ENCODE measurements at regions not wholly inside any gene's neighbourhood (a gene's known extent, or its start where the extent isn't known, plus 50 kb on each side); places are given as distances from the start of the nearest gene placed in this dataset.

DNA sequence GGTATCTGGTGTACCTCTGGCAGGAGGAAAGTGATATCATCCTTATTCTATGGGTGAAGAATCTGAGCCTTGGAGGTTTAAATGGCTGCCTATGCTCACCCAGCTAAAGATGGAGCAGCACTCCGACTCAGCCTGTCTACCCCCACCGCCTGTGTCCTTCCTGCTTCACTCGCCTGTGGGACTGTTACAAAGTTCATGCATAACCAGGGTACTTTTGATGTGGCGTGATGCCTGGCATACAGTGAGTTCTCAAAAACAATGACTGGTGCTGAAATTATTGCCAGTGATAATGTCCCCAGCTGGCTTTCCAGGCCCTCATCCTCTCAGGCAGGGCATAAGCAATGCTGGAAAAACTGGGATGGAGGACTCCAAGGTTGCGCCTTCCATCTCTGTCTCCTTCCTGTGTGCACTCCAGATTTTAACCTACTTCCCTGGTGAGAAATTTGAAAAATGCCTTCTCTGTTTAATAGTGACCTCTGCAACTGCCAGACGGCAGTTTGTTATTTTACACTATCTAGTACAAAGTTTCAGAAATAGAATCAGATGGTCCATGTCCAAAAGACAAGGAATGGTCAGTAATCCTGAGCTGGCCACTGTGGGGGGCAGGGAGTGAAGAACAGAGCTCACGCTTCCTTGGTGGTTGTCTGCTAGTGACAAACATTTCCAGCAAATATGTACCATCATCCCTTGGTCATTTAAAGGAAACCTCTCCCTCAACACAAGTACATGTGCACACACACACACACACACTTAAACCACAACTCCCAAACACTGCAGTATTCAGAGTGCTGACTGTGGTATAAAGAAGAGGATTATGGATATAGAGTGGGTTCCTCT is 86.5 kb upstream of the NMNAT3 start:
- H3K27ac ChIP-seq (ENCODE audit: extremely low read length, insufficient read depth, low read length) = no peak overlapping the region
- H4K20me1 ChIP-seq (ENCODE audit: insufficient read depth, low read length) = no peaks in the 10 kb centered on the region
- no peak overlapping the region for H2AFZ ChIP-seq (ENCODE audit: low read length)
- WGBS (ENCODE audit: low lambda C conversion rate) = 22% methylated on average over 7 of the region's 7 CpGs
- no peak overlapping the region for H3K4me3 ChIP-seq (replicated peaks in 1 of 3; ENCODE audit: insufficient read depth in 1 of 3, low read depth in 2 of 3, low read length in 3 of 3)
- intact Hi-C loops (cut with micrococcal nuclease; ENCODE audit: unreplicated experiment) (no loop called here), in situ Hi-C loops (cut with HindIII; ENCODE audit: extremely low pct_ligation_motif_present, low pct_unique_long_range_greater_than_20kb) (no loop called here)
- ATAC-seq (no peak), DNase-seq (ENCODE audit: low spot score) (no peak), FAIRE-seq (no peak)
- BruUV-seq (replicated peaks) = no TSS peak
- H3K4me1 ChIP-seq (ENCODE audit: insufficient read depth, low read length) = no peaks in the 10 kb centered on the region
- POLR2A ChIA-PET = no interaction called here
- no peak overlapping the region for H3K4me2 ChIP-seq (ENCODE audit: low read depth, low read length)
- CTCF ChIA-PET (ENCODE audit: low intra/inter-chr PET ratio, low total read pairs) = no interaction called here
- H3K79me2 ChIP-seq (ENCODE audit: insufficient read depth, low read length) = no peaks in the 10 kb centered on the region
- 0 out of 5 replicates have a peak, but pooled peaks cover 0 to 3% of the 10 kb centered on the region in 2 experiments for H3K27me3 ChIP-seq (ENCODE audit: control insufficient read depth in 1 of 2, insufficient read depth in 2 of 2, low read length in 2 of 2)
- no peak overlapping the region for H3K9ac ChIP-seq (ENCODE audit: insufficient read depth, low read depth, low read length)
- H3K9me3 ChIP-seq (ENCODE audit: low read length) = no peaks in the 10 kb centered on the region
- H3K36me3 ChIP-seq (replicated peaks in 1 of 2; ENCODE audit: control insufficient read depth in 1 of 2, insufficient read depth in 2 of 2, low read length in 2 of 2) = no peaks in the 10 kb centered on the region
- TF ChIP-seq ZNF616 (CRISPR knock-in tag; IDR thresholded peaks at IDR 0.05; ENCODE audit: low read depth) (no peak), ZNF629 (CRISPR knock-in tag; conservative IDR thresholded peaks at IDR 0.05) (no peak), CBX1 (IDR thresholded peaks at IDR 0.05; ENCODE audit: low read depth) (no peak), NR3C1 (CRISPR knock-in tag; IDR thresholded peaks at IDR 0.05) (no peak), SMAD3 (CRISPR knock-in tag; IDR thresholded peaks at IDR 0.05) (no peak), GABPB1 (CRISPR knock-in tag; IDR thresholded peaks at IDR 0.05) (no peak)
- TF ChIP-seq, protein P1, sequence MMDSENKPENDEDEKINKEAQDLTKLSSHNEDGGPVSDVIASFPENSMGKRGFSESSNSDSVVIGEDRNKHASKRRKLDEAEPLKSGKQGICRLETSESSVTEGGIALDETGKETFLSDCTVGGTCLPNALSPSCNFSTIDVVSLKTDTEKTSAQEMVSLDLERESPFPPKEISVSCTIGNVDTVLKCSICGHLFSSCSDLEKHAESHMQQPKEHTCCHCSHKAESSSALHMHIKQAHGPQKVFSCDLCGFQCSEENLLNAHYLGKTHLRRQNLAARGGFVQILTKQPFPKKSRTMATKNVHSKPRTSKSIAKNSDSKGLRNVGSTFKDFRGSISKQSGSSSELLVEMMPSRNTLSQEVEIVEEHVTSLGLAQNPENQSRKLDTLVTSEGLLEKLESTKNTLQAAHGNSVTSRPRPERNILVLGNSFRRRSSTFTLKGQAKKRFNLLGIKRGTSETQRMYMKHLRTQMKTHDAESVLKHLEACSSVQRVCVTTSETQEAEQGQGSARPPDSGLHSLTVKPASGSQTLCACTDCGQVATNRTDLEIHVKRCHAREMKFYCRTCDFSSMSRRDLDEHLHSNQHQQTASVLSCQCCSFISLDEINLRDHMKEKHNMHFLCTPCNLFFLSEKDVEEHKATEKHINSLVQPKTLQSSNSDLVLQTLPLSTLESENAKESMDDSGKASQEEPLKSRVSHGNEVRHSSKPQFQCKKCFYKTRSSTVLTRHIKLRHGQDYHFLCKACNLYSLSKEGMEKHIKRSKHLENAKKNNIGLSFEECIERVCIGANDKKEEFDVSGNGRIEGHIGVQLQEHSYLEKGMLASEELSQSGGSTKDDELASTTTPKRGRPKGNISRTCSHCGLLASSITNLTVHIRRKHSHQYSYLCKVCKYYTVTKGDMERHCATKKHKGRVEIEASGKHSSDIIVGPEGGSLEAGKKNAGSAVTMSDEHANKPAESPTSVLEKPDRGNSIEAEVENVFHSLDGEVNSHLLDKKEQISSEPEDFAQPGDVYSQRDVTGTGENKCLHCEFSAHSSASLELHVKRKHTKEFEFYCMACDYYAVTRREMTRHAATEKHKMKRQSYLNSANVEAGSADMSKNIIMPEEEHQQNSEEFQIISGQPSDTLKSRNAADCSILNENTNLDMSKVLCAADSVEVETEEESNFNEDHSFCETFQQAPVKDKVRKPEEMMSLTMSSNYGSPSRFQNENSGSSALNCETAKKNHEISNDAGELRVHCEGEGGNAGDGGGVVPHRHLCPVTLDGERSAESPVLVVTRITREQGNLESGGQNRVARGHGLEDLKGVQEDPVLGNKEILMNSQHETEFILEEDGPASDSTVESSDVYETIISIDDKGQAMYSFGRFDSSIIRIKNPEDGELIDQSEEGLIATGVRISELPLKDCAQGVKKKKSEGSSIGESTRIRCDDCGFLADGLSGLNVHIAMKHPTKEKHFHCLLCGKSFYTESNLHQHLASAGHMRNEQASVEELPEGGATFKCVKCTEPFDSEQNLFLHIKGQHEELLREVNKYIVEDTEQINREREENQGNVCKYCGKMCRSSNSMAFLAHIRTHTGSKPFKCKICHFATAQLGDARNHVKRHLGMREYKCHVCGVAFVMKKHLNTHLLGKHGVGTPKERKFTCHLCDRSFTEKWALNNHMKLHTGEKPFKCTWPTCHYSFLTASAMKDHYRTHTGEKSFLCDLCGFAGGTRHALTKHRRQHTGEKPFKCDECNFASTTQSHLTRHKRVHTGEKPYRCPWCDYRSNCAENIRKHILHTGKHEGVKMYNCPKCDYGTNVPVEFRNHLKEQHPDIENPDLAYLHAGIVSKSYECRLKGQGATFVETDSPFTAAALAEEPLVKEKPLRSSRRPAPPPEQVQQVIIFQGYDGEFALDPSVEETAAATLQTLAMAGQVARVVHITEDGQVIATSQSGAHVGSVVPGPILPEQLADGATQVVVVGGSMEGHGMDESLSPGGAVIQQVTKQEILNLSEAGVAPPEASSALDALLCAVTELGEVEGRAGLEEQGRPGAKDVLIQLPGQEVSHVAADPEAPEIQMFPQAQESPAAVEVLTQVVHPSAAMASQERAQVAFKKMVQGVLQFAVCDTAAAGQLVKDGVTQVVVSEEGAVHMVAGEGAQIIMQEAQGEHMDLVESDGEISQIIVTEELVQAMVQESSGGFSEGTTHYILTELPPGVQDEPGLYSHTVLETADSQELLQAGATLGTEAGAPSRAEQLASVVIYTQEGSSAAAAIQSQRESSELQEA (CRISPR knock-in tag; IDR thresholded peaks at IDR 0.05; ENCODE audit: not compliant biosample characterization) = no peak
